ENCODE measurements at regions not wholly inside any gene's neighbourhood (a gene's known extent, or its start where the extent isn't known, plus 50 kb on each side); places are given as distances from the start of the nearest gene placed in this dataset.

DNA sequence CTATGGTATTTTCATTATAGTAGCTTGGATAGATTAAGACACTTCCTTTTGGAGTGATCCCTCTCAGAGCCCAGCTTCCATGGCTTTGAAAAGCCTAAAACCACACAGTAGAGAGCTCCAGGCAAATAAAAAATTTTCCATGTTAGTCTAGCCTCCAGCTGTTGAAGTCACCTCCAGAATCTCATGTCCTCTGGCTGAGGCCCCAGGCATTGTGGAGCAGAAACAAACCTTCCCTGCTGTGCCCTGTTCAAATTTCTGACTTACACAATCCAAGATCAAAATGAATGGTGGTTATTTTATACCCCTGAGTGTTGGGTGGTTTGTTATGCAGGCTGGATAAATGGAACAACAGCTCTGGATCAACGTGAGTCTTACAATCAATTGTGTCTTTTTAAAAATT lies 203.9 kb downstream of the ICE1 start:
- TF ChIP-seq POLR2A (IDR thresholded peaks at IDR 0.05) = no peak
- TF ChIP-seq CTCF (IDR thresholded peaks at IDR 0.05) = no peak
